SK-N-MC (cell line): ENCODE measurements at regions not wholly inside any gene's neighbourhood (a gene's known extent, or its start where the extent isn't known, plus 50 kb on each side); places are given as distances from the start of the nearest gene placed in this dataset.

Experiments used
- EZH2 ChIP-seq: fragments of 200-600 bp; sonication (generic); IDR thresholded peaks from one replicate; pipeline ENCODE4 v1.6.1; 2017; ENCODE audit warnings: antibody characterized with exemption
- POLR2AphosphoS5 ChIP-seq: IDR thresholded peaks from 2 replicates; pipeline ENCODE4 v1.6.1; 2012; ENCODE audit warnings: mild to moderate bottlenecking, low read depth, low read length, borderline replicate concordance

DNA sequence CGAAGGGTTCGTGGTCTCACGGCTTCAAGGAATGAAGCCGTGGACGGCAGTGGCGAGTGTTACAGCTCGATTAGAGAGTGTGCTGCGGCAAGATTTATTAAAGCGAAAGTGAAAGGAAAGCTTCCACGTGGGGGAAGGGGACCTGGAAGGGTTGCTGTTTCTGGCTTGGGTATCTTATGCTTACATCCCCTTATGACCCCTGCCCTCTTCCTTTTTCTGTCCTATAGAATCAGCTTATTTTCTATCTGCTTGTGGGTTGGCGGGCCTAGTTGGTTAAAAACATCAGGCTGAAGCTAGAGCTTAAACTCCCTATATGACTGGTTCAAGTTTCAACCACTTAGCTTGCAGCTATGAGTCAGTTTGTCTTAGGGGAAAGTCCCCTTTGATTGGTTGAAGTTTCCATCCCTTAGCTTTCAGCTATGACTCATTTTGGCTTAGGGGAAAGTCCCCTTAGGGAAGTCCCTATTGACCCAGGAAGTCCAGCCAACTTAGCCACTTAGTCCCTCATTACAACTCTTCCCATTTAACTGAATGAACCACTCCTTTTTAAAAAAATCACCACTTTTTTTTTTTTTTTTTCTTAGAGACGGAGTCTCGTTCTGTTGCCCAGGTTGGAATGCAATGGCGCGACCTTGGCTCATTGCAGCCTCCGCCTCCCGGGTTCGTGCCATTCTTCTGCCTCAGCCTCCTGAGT is 1494.7 kb upstream of the TMEM132C start:
- TF ChIP-seq EZH2 (no peak), POLR2AphosphoS5 (no peak)
